NOMO-1 treated with DMSO at 0.1 percent for 48 hours (cell line): ENCODE measurements at regions not wholly inside any gene's neighbourhood (a gene's known extent, or its start where the extent isn't known, plus 50 kb on each side); places are given as distances from the start of the nearest gene placed in this dataset.

ENCODE experiments used
- DNase-seq: peaks from one replicate; lab custom pipeline; 2025; ENCODE audit not compliant: unreplicated experiment; lab: John Stamatoyannopoulos, UW

GRCh38 chr2:63776382-63776781, 65.3 kb upstream of the UGP2 start:
- DNase-seq, result no peak

DNA sequence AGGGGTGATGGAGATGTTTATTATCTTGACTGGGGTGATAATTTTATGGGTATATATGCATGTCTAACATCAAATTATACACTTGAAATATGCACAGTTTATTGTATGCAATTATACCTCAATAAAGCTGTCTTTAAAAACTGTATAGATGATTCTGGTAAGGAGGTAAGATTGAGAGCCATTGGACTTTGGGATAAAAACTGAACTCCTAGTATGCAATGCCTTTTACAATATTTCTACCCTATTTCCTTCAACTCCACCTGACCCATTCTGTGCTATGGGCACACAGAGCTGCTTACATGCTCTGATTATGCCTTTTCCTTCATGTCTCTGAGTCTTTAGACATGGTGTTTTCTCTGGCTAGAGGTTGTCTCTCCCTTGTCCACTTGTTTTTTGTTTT, 63.9 kb upstream of the UGP2 start:
- no peak for DNase-seq

DNA sequence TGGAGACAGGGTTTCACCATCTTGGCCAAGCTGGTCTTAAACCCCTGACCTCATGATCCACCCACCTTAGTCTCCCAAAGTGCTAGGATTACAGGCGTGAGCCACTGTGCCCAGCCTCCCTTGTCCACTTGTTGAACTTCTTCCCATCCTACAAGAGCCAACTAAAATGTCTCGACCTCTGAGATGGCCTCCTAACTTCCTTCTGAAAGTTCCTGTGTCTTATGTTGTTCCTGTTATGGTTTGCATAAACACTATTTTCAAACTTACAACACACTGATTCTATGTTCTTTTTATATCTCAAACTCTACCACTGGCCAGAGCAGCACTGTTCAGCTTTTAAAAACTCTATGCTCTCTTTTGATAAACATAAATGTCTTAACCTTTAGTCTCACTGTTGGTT, 63.3 kb upstream of the UGP2 start:
- peak; percentile 19 for DNase-seq

- DNase-seq, result no peak
Observed at GRCh38 chr2:63780518-63781155, 61.1 kb upstream of the UGP2 start.

DNA sequence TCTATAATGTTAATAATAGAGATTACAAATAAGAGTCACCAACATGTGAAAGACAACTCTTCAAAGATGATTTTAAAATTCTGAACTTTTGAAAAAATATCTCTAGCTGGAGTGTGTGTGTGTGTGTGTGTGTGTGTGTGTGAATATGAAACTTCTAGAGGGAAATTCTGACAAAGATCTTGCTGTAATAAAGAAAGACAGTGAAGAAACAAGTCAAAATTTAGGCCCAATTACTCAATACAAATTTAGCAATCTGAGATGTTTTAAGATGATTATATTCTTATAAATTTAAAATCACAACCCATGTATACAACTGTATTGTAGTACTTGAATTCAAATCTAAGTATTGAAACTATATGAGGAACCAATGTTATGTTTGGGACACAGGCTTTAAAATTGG, 57.2 kb upstream of the UGP2 start:
- DNase-seq, result no peak

GRCh38 chr2:63785096-63785495, 56.6 kb upstream of the UGP2 start:
- DNase-seq, result no peak

- no peak for DNase-seq
Observed at GRCh38 chr2:63786471-63786870, 55.2 kb upstream of the UGP2 start.

- no peak for DNase-seq
Observed at GRCh38 chr2:63788071-63788470, 53.6 kb upstream of the UGP2 start.

GRCh38 chr2:63789338-63790020, 52.2 kb upstream of the UGP2 start:
- no peak for DNase-seq

DNA sequence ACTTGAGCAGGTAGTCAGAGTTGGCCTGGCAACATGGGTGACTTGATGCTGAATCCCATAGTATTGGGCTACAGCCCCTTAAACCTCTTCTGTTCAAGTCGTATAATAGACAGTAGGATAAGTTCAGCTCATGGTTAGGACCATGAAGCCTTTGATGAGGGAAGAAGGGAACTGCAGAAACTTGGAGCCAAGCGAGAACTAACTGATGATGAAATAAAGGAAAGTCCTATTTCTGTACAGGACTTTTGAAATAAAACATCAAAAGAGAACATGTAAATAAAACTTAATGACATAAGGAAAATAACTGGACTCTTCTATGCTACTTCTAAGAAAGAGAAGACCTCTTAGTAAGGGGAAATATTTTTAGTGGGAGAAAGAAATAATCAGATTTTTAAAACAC, 51.2 kb upstream of the UGP2 start:
- no peak for DNase-seq

GRCh38 chr2:63790906-63791305, 50.8 kb upstream of the UGP2 start:
- DNase-seq, result no peak

- no peak for DNase-seq
Observed at GRCh38 chr2:63791387-63791786, 50.3 kb upstream of the UGP2 start.
